Fibroblast of mammary gland (primary cell): ENCODE measurements at regions not wholly inside any gene's neighbourhood (a gene's known extent, or its start where the extent isn't known, plus 50 kb on each side); places are given as distances from the start of the nearest gene placed in this dataset.
"Not testable (repeated sequence)": the region's sequence is repeated elsewhere in the genome, so short reads cannot be mapped to it uniquely, and the experiment has no call there.

Experiments used
- DNase-seq: peaks from one replicate; pipeline ENCODE4 v3.0.0-alpha.2; 2010; ENCODE audit warnings: low read depth
- H3K4me3 ChIP-seq: 2 replicates; pipeline ENCODE4 v1.5.1; 2011; ENCODE audit warnings: low read depth, mild to moderate bottlenecking, low read length, moderate library complexity; ENCODE audit not compliant: control insufficient read depth
- CTCF ChIP-seq: conservative IDR thresholded peaks from 2 replicates; pipeline ENCODE4 v1.5.1; 2011; ENCODE audit warnings: low read depth, low read length, inconsistent platforms; ENCODE audit not compliant: control insufficient read depth, insufficient read depth

GRCh38 chr18:28736951-28737350 is 560.0 kb upstream of the CDH2 start:
- H3K4me3 ChIP-seq, result no peak overlapping the region
- no peak for TF ChIP-seq CTCF
- DNase-seq, result peak; percentile 19

GRCh38 chr18:28736223-28736622 is 559.3 kb upstream of the CDH2 start:
- TF ChIP-seq CTCF, result no peak
- no peak for DNase-seq
- no peak overlapping the region for H3K4me3 ChIP-seq

GRCh38 chr18:28735731-28736130 is 558.8 kb upstream of the CDH2 start:
- no peak overlapping the region for H3K4me3 ChIP-seq
- DNase-seq, result peak; percentile 84
- no peak for TF ChIP-seq CTCF

GRCh38 chr18:28729321-28729720 is 552.4 kb upstream of the CDH2 start:
- TF ChIP-seq CTCF, result no peak
- DNase-seq, result peak; percentile 30
- H3K4me3 ChIP-seq, result no peak overlapping the region

- no peak for TF ChIP-seq CTCF
- H3K4me3 ChIP-seq, result no peak overlapping the region
- DNase-seq, result peak; percentile 27
Measured at GRCh38 chr18:28728891-28729290, 552.0 kb upstream of the CDH2 start.

- not testable (repeated sequence) for H3K4me3 ChIP-seq, DNase-seq
Measured at GRCh38 chr18:28727189-28727588, 550.3 kb upstream of the CDH2 start.

- peak; percentile 41 for DNase-seq
- TF ChIP-seq CTCF, result no peak
- H3K4me3 ChIP-seq, result no peak overlapping the region
Measured at GRCh38 chr18:28725876-28726275, 548.9 kb upstream of the CDH2 start.
